ENCODE measurements at regions not wholly inside any gene's neighbourhood (a gene's known extent, or its start where the extent isn't known, plus 50 kb on each side); places are given as distances from the start of the nearest gene placed in this dataset.

DNA sequence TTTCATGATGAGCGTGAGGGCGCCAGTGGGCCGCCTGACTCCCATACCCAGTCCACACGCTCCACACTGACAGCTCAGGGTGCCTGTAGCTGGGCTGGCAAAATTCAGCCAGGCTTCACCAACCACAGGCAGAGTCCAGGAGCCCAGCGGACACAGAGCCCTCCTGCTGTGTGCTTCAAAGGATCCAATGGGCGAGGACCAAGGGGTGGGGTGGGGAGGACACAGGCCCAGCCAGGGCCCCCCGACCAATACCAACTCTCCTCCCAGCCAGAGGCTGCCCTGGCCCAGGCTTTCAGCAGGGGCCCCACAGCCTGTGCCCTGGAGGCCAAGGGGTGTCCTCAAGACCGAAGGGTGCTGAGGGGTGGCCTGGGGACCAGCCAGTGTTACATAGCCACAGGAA is 336.1 kb downstream of the CTTN start:
- Histone ChIP-seq H3K4me1 (ENCODE audit: insufficient read depth) (no peaks in the 10 kb centered on the region), H3K27ac (ENCODE audit: low read depth) (no peak overlapping the region), H3K4me3 (ENCODE audit: low read depth, low read length) (no peak overlapping the region), H3K36me3 (ENCODE audit: insufficient read depth) (no peaks in the 10 kb centered on the region)
- DNase-seq (ENCODE audit: extremely low spot score) = no peak
- WGBS = 86% methylated on average over 8 of the region's 8 CpGs

DNA sequence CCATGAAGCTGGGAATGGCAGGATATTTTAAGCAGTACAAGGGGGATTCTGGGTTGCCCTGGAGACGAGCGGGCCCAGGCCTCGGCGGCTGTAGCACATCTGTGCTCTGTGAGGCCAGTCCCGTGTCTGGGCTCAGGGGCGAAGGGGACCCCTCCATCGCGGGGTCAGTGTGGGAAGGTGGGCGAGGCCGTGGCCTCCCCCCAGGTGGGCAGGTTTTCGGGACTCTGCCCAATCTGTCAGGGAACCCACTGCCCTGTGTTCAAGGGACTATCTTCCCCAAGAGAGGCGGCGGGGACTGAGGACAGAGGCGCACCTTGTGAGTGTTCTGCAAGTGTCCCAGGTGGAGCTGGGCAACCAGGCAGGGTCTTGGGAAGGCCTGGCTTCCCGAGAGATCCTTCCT is 336.6 kb downstream of the CTTN start:
- no peak for DNase-seq (ENCODE audit: extremely low spot score)
- H3K27ac ChIP-seq (ENCODE audit: low read depth) = no peak overlapping the region
- H3K4me1 ChIP-seq (ENCODE audit: insufficient read depth) = no peaks in the 10 kb centered on the region
- WGBS = 86% methylated on average over 15 of the region's 15 CpGs
- no peaks in the 10 kb centered on the region for H3K36me3 ChIP-seq (ENCODE audit: insufficient read depth)
- H3K4me3 ChIP-seq (ENCODE audit: low read depth, low read length) = no peak overlapping the region

DNA sequence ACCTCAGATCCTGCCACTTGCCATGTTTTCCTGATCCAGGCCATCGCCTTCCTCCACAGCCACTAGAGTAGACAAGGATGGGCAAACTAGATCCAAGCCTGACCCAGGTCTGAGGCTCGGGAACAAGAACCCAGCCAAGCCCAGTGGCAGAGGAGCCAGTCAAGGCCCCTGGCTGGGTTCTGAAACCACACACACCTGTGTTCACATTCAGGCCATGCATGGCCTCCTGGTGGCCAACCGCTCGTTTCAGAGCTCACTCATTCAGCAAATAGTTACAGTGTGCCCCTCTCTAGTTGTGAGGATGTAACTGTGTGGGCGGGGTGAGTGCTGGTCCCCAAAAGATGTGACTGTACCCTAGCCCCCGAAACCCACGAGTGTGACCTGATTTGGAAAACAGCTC is 337.6 kb downstream of the CTTN start:
- DNase-seq (ENCODE audit: extremely low spot score) = no peak
- H3K4me1 ChIP-seq (ENCODE audit: insufficient read depth) = no peaks in the 10 kb centered on the region
- 86% methylated on average over 7 of the region's 7 CpGs for WGBS
- no peak overlapping the region for H3K4me3 ChIP-seq (ENCODE audit: low read depth, low read length)
- H3K36me3 ChIP-seq (ENCODE audit: insufficient read depth) = no peaks in the 10 kb centered on the region
- no peak overlapping the region for H3K27ac ChIP-seq (ENCODE audit: low read depth)

DNA sequence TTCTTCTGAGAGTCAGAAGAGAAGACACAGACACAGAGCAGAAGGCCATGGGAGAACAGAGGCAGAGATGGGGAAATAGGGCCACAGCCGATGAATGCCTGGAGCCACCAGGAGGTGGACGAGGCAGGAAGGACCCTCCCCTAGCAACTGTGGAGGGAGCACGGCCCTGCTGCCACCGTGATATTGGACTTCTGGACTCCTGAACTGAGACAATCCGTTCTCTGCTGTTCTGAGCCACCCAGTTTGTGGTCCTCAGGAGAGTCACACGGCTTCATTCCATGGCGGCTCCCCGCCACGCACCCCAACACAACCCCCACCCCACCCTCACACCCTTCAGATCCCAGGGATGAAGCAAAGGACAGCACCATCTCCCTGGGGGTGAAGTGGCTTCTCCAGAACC is 338.1 kb downstream of the CTTN start:
- Histone ChIP-seq H3K4me1 (ENCODE audit: insufficient read depth) (no peaks in the 10 kb centered on the region), H3K36me3 (ENCODE audit: insufficient read depth) (no peaks in the 10 kb centered on the region), H3K27ac (ENCODE audit: low read depth) (no peak overlapping the region), H3K4me3 (ENCODE audit: low read depth, low read length) (no peak overlapping the region)
- 78% methylated on average over 9 of the region's 9 CpGs for WGBS
- no peak for DNase-seq (ENCODE audit: extremely low spot score)

DNA sequence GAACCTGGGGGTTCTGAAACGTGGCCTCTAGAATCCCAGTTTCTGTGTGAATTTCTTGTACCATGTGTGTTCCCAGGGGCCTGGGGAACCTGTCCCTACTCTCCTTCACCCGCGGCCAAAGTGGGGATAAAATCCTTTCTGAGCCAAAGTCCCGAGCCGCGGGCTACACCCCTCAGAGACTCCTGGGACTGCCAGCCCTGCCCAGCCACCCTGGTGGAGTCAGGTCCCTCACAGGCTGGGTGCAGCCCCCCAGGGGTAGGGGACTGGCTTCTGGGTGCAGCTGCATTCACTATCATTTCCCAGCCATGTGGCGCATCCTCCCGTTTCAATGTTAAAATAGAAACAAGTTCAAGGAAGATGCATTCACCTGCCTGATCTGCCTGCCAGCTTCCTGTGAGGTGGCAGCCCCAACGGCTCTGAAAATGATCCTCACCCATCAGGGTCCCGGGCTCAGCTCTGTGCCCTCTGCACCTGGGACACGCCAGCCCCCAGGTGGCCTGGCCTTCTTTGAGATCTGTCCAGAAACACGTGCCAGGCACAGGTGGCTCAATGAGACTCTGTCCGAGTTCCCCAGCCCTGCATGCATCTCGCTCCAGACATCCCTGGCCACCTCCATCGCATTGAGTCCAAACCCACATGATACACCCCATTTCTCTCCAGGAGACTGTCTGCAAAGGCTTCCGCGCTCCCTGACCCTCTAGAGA is 338.8 kb downstream of the CTTN start:
- no peak overlapping the region for H3K4me3 ChIP-seq (ENCODE audit: low read depth, low read length)
- 84% methylated on average over 17 of the region's 17 CpGs for WGBS
- H3K27ac ChIP-seq (ENCODE audit: low read depth) = no peak overlapping the region
- H3K4me1 ChIP-seq (ENCODE audit: insufficient read depth) = no peaks in the 10 kb centered on the region
- H3K36me3 ChIP-seq (ENCODE audit: insufficient read depth) = no peaks in the 10 kb centered on the region
- no peak for DNase-seq (ENCODE audit: extremely low spot score)

DNA sequence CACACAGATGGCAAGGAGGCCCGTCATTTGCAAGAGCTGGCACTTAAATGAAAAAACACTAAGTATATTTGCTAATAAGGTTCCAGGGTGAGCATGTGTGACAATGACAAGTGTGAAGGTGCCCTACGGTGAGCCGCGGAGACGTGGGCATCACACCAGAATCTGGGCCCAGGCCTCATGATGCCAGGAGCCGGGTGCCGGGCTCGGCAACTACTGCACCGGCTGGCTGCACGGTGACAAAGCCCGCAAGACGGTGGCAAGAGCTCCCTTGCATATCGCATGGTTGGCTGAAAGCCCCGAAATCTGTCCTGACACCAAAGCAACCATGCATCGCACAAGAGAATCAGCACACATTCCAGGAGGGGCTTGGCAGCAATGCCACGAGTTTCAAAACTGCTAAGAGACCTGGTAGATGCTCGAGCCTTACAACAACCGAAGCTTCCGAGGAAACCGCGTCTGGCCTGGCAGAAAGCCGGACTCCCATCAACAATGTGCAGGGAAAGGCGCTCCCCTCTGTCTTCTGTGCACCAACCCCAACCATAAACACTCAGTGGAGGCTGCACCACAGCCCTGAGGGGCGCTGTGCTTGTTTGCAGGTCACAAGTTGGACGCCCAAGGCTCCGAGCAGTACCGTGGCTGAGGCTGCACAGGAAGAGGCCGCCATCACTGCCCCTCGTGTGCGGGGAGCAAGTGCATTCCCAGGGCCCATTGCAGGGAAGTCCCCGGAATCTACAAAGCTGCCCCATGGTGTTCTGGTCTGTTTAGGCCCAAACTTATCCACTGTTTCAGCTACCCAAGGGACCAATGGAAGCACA is 339.7 kb downstream of the CTTN start:
- no peak for DNase-seq (ENCODE audit: extremely low spot score)
- no peak overlapping the region for H3K27ac ChIP-seq (ENCODE audit: low read depth)
- H3K36me3 ChIP-seq (ENCODE audit: insufficient read depth) = no peaks in the 10 kb centered on the region
- no peaks in the 10 kb centered on the region for H3K4me1 ChIP-seq (ENCODE audit: insufficient read depth)
- 90% methylated on average over 31 of the region's 31 CpGs for WGBS
- no peak overlapping the region for H3K4me3 ChIP-seq (ENCODE audit: low read depth, low read length)

DNA sequence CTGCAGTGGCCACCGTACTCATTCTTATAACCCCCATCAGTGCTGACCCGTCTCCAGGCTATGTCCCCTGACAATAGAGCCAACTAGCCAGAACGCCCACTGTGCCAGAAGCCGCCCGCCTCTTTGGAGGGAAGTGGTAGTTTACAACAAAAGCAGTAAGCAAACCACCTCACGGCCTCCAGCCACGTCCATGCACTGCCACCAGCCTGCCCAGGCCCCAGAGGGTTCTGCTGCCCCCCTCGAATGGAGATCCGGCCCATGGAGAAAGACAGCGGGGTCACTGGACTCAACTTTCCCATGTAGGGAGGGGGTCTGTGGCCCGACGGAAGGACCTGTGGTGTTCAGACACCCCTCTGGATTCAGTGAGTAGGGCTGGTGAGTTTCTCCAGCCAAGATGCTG is 340.3 kb downstream of the CTTN start:
- no peak overlapping the region for H3K27ac ChIP-seq (ENCODE audit: low read depth)
- no peak overlapping the region for H3K4me3 ChIP-seq (ENCODE audit: low read depth, low read length)
- no peaks in the 10 kb centered on the region for H3K36me3 ChIP-seq (ENCODE audit: insufficient read depth)
- DNase-seq (ENCODE audit: extremely low spot score) = no peak
- H3K4me1 ChIP-seq (ENCODE audit: insufficient read depth) = no peaks in the 10 kb centered on the region
- 91% methylated on average over 12 of the region's 12 CpGs for WGBS

DNA sequence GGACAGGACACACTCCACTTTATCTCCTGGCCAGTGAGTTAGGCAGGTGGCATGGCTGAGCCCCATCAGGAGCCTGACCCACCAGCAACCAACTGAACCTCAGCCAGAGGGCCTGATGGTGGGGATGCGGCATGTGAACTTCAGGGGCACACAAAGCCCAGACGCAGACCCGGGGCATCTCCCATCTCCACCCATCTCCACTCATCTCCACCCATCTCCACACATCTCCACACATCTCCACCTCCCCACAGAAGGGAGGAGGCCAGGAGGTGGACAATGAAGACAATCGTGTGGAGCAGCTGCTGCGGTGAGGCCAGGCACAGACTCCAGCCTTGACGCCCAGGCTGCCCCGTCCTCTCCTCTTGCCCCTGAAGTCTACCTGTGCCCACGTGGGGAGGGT is 340.8 kb downstream of the CTTN start:
- WGBS = 93% methylated on average over 8 of the region's 8 CpGs
- no peak for DNase-seq (ENCODE audit: extremely low spot score)
- no peaks in the 10 kb centered on the region for H3K36me3 ChIP-seq (ENCODE audit: insufficient read depth)
- no peak overlapping the region for H3K27ac ChIP-seq (ENCODE audit: low read depth)
- H3K4me1 ChIP-seq (ENCODE audit: insufficient read depth) = no peaks in the 10 kb centered on the region
- H3K4me3 ChIP-seq (ENCODE audit: low read depth, low read length) = no peak overlapping the region

DNA sequence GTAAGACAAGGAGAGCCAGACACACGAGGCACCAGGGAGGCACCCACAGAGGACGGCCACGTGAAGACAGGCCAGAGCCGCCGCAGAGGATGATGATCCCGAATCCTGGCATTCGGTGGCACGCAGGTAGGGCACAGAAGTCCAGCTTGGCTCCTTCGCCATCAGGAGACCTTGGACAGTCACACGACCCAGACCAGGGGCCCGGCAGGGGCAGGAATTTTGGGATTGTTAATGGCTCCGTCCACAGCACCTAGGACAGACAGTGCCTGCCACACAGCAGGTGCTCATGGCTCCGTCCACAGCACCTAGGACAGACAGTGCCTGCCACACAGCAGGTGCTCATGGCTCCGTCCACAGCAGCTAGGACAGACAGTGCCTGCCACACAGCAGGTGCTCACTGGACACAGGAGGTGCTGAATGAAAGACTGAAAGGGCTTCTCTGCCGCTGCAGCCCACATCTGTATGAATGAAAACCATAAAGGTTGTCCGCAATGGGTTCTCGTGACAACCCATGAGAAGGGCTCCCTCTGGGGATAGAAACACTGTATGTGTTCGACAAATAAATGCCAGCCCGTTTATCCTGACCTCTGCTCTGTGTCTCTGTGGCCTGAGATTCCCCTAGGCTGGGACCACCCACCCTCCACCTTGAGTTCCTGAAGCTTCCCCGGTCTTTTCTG is 341.6 kb downstream of the CTTN start:
- no peak for DNase-seq (ENCODE audit: extremely low spot score)
- Histone ChIP-seq H3K4me1 (ENCODE audit: insufficient read depth) (no peaks in the 10 kb centered on the region), H3K4me3 (ENCODE audit: low read depth, low read length) (no peak overlapping the region), H3K36me3 (ENCODE audit: insufficient read depth) (no peaks in the 10 kb centered on the region), H3K27ac (ENCODE audit: low read depth) (no peak overlapping the region)
- WGBS = 75% methylated on average over 20 of the region's 20 CpGs

DNA sequence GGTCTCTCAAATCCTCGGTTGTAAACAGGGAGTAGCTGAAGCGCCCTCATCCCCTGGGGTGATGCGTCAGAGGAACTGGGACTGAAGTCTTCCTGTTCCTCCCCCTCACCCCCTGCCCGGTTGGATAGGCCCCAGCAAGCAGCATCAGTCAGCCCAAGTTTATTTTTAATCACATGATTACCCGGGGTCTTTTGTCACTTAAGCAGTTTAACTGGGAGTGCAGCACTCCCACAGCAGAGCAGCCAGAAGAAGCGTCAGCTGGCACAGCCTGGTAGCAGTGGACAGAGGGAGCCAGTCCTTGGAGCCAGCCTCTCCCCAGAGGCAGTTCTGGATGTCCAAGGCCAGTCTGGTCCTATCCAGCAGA is 342.1 kb downstream of the CTTN start:
- Histone ChIP-seq H3K4me1 (ENCODE audit: insufficient read depth) (no peaks in the 10 kb centered on the region), H3K4me3 (ENCODE audit: low read depth, low read length) (no peak overlapping the region), H3K27ac (ENCODE audit: low read depth) (no peak overlapping the region), H3K36me3 (ENCODE audit: insufficient read depth) (no peaks in the 10 kb centered on the region)
- 48% methylated on average over 6 of the region's 6 CpGs for WGBS
- no peak for DNase-seq (ENCODE audit: extremely low spot score)

DNA sequence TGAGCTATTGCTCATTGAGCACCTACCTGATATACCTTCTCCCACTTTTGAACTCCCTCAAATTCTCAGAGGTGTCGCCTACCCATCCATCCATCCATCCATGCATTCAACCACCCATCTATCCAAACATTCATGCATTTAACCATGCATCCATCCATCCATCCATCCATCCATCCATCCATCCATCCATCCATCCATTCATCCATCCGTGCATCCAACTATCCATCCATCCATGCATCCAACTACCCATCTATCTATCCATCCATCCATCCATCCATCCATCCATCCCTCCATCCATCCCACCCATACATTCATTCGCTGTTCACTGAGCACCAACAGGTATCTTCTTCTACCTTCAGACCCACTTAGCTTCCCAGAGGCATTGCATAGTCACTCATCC is 342.8 kb downstream of the CTTN start:
- no peaks in the 10 kb centered on the region for H3K36me3 ChIP-seq (ENCODE audit: insufficient read depth)
- no peaks in the 10 kb centered on the region for H3K4me1 ChIP-seq (ENCODE audit: insufficient read depth)
- WGBS = 89% methylated on average over 3 of the region's 3 CpGs
- no peak overlapping the region for H3K27ac ChIP-seq (ENCODE audit: low read depth)
- DNase-seq (ENCODE audit: extremely low spot score) = no peak
- H3K4me3 ChIP-seq (ENCODE audit: low read depth, low read length) = no peak overlapping the region

DNA sequence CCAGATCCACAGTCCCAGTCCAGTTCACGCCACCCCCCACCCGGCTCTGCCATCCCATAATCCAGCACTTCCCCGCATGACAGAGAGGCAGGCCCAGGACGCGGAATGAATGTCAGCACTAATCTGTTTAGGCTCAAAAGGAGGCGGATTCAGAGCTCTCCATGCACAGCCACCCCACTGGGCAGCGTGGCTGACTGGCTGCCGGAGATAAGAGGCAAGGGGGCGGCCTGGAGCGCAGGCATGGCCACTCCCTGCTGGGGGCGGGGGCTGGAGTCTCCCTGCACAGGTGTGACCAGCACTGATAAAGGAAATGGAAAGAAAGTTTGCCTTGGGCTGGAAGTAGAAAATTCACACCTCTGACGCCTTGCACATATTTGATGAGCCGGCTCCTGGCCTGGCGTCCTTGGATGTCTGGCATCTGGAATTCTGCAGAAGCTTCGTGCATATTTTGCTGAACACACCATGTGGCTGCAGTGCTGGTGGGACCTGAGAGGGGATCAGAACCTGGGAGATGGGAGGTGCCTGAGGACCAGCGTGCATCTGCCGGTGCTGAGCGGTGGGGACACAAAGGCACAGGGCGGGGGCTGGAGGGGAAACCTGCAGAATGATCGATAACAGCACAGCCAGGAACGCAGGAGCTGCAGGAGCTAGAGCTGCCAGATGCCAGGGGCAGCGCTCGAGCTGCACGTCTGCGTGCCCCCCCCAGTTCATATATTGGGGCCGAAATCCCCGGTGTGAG is 344.4 kb downstream of the CTTN start:
- Histone ChIP-seq H3K27ac (ENCODE audit: low read depth) (no peak overlapping the region), H3K36me3 (ENCODE audit: insufficient read depth) (no peaks in the 10 kb centered on the region), H3K4me1 (ENCODE audit: insufficient read depth) (no peaks in the 10 kb centered on the region), H3K4me3 (ENCODE audit: low read depth, low read length) (no peak overlapping the region)
- 33% methylated on average over 27 of the region's 27 CpGs for whole genome bisulfite sequencing
- DNase-seq (ENCODE audit: extremely low spot score) = no peak

DNA sequence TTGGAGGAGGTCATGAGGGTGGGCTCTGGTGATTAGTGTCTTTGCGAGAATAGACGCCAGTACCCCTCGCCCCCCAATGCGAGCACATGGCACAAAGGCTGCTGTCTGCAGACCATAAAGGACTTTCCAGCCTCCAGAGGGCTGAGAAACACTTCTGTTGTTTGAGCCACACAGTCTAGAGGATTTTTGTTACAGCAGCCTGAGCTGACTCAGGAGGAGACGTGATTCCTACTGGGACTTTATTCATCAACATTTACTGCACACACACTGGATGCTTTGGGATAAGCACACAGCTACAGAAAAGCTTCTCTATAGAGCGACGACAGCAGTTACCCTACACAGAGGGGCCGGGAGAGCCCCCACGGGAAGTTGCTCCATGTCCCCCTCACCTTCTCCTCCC is 345.0 kb downstream of the CTTN start:
- no peak overlapping the region for H3K27ac ChIP-seq (ENCODE audit: low read depth)

More for the DNA sequence above, 345.0 kb downstream of the CTTN start:
- no peaks in the 10 kb centered on the region for H3K36me3 ChIP-seq (ENCODE audit: insufficient read depth)
- H3K4me3 ChIP-seq (ENCODE audit: low read depth, low read length) = no peak overlapping the region
- H3K4me1 ChIP-seq (ENCODE audit: insufficient read depth) = no peaks in the 10 kb centered on the region
- 84% methylated on average over 9 of the region's 9 CpGs for WGBS
- no peak for DNase-seq (ENCODE audit: extremely low spot score)
